ELR (cell line): ENCODE measurements at regions not wholly inside any gene's neighbourhood (a gene's known extent, or its start where the extent isn't known, plus 50 kb on each side); places are given as distances from the start of the nearest gene placed in this dataset.
"Not testable (repeated sequence)": the region's sequence is repeated elsewhere in the genome, so short reads cannot be mapped to it uniquely, and the experiment has no call there.

Experiments used
- DNase-seq: peaks from one replicate; pipeline ENCODE4 v3.0.0-alpha.2; 2015; ENCODE audit warnings: low read depth

DNA sequence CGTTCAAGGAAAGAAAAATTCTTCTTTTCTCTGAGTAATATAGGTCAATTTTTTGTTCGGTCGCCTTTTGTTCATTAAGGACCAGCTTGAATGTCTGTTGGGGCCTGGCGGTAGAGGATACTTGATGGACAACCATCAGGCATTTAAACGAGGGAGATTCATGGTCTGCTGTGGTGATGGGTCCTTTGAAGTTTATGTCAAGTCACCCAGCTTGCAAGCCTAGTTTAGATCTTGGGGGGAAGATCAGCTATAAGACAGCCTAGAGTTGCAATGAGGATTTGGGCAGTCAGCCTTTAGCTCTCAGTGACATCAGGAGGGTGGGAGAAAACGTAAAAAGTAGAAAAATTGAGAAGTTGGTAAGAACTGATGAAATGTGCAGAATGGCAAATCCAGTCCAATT is 80.2 kb upstream of the SPRY4 start:
- no peak for DNase-seq

DNA sequence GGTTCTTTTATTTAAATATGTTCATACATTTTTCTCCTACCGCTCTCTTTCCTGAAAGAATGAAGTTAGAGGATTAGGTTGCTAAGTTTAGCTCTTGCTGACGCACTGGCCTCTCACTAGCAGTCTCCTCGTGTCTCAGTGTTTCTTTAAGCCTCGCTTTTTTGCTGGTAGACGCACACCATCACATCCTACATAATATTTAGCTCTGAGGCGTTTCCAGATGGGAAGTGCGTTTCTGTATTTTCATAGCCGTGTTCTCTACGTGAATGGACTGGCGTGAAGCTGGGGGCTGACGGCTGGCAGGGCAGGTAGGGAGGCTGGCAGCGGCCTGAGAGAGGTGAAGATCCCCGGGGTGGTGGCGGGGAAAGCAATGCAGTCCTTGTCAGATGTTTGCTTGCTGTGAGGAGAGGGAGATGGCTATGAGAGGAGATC is 79.2 kb upstream of the SPRY4 start:
- no peak for DNase-seq

DNA sequence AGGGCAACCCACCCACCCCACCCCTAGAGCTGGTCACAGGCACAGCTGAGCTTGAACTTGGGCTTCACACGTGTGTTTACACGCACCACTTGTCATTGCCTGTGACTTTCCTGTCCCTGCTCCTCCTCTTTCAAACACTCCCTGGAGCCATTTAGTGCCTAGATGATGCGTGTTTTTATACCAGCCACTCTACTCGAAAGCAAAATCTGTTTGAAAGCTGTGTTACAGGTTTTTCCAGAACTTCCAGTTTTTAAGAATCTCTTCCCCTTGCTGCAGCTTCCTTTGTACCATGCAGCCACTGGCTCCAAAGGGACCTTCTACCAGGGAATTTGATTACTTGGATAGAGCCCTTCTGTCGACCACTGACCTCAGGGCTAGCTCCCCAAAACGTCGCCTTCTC is 78.8 kb upstream of the SPRY4 start:
- DNase-seq, result no peak

DNA sequence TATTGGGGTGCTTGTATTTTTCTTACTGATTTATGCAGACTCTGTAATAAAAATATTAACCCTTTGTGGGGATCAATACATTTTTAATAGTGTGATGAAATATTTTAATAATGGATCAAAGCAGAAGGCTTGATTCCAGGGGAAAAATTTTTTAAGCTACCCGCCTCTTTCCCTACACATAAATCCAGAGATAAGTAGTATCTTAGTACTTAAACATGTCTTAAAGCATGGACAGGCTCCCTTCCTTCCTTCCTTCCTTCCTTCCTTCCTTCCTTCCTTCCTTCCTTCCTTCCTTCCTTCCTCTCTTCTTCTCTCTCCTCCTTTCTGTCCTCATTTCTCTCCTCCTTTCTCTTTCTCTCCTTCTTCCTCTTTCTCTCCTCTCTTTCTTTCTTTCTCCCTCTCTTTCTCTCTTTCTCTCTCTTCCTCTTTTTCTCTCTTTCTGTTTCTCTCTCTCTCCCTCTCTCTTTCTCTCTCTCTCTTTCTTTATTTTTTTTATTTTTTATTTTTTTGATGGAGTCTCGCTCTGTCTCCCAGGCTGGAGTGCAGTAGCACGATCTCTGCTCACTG is 78.0 kb upstream of the SPRY4 start:
- no peak for DNase-seq

DNA sequence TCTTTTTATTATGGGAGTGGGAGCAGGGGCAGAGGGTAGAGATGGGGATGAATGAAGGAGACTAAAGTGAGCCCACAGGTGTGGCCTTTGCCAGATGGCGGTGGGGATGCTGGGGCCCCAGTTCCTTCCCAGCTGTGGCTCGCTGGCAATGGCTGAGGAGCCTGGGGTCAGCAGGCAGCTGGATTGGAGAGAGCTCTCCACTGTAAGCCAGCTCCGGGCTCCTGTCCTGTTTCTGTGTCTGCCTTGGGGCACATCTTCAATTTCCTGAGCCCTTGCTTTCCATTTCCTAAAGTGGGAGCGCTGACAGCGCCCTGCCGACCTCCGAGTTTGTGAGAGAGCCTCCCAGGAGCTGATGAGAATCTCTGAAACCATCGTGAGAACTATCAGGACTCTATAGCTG is 75.6 kb upstream of the SPRY4 start:
- no peak for DNase-seq

DNA sequence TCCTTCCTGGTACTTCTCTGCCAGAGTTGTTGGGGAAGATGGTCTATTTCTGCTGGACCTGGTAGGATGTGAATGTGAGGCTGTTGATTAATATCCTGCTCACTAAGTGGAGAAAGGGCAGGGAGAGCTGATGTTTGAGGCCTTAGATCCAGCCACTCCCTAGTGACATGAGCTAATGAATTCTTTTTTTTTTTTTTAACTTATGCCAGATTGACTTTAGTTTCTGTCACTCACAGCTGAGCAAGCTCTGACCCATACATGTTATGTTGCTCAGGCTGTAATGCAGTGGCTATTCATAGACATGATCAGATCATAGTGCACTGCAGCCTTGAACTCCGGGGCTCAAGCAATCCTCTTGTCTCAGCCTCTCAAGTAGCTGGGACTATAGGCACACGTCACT is 75.1 kb upstream of the SPRY4 start:
- DNase-seq, result no peak

DNA sequence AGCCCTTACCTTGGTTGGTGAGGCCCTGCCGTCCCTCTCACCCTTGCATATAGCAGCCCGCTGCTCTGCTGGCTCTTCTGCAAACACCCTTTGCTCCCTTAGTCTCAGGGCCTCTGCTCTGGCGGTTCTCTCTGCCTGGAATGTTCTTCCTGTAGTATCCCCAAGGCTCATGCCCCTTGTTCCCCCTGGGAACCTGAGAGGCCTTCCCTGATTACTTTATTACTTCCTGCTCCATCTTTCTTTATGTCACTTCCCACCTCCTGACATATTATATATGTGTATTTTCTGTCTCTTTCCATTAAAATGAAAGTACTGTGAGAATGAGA is 73.9 kb upstream of the SPRY4 start:
- no peak for DNase-seq

DNA sequence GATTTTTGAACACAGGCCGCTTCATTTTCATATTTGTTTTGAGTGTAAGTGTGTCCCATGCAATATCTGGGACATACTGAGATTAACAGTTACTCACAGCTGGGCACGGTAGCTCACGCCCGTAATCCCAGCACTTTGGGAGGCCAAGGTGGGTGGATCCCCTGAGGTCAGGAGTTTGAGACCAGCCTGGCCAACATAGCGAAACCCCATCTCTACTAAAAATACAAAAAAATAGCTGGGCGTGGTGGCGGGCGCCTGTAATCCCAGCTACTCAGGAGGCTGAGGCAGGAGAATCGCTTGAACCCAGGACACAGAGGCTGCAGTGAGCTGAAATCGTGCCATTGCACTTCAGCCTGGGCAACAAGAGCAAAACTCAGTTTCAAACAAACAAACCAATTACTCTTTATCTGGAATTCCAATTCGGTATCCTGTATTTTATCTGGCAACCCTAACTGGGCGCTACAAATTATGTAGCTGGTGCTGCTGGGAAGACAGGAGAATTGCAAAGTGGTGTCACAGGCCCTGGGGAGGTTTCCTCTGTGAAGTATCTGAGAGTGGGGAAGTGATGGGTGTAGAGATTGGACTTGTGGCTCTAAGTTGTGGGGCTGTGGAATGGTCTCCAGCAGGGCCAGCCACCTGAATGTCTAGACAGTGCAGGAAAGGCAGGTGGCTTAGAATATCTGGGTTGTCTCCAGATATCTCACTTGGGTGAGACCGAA is 73.3 kb upstream of the SPRY4 start:
- DNase-seq, result not testable (repeated sequence)

DNA sequence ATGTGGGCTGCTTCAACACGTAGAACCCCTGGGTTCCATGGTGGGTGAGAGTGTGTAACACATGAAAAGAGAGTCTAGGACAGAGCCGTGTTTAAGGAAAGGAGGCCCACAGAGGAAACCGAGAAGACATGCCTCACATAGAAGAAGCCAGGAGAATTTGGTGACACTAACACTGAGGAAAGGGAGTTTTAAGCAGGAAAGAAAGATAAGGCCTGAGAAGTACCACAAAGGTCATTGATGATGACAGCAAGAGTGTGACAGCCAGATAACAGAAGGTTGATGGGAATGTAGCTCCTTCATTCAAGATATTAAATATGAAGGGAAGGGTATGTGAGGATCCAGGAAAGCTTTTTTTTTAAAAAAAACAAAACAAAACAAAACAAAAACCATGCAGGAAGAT is 72.4 kb upstream of the SPRY4 start:
- DNase-seq, result no peak

DNA sequence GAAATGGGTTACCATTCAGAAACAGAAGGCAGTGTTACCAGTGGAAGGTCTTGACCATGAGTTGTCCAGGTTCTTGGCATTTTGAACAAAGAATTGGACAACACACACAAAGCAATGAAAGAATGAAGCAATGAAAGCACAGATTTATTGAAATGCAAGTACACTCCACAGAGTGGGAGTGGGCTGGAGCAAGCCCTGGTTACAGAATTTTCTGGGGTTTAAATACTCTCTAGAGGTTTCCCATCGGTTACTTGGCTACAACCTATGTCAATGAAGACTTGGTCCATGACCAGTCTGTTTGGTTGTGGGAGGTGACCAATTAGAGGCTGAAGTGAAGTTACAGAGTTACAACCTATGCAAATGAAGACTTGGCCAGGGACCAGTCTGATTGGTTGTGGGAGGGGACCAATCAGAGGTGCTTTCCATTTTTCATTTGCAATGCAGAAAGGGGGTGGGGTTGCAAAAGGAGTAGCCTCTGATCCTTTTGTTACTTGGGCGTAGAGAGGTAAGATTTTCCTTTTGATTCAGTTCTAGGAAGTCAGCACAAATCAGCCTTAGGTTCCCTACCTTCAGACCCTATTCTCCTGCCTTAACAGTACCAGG is 71.7 kb upstream of the SPRY4 start:
- DNase-seq, result no peak

DNA sequence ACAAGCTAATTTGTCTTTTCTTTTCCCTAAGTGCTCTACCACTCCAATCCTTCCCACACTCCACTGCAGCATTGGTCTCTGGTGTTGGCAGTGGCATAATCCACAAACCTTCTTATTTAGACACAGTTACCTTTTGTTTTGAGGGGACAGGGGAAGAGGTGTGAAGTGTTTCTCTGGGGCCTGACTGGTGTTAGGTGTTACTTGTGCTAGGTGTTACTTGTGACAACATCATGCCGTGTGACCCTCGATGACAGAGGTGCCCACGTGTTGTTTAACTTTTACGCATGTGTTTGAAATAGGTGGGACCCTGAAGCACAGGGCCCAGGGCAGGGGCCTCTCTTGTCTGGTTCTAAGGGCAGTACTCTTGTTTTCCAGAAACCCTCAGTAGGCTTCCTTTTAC is 70.5 kb upstream of the SPRY4 start:
- no peak for DNase-seq

DNA sequence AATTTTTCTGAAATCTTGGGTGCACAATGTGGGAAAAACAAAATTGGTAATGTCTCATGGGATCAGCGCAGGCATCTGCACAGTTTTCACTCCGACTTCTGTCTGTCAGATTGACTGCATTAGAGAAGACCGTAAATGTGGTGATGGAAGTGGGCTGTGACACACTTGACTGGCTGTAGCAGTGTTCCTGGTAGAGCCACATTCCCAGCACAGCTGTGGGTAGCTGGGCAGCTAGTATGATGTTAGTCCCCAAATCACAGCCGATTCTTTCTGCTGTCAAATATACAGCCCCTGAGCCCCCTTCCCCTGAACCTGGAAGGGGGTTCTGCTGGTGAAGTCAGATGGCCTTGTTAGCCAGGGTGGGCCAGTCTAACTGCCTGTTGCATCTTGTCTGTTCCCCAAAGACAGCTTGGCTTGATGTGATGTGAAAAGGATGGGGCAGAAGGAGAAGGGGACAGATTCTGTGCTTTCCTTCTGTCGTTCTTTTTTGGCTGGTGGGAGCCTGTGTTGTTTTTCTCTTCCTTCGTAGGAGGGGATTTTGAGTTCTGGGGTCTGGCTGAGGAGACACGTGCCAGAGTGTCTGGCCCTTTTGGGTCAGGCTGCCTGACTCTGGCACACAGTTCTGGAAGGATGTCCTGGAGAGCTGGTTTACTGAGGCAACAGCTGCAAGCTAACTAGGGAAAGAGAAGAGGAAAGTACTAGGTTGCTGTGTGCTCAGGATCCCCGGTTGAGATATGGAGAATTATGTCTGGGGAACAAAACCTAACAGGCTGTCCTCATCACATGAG is 66.4 kb upstream of the SPRY4 start:
- DNase-seq, result no peak

DNA sequence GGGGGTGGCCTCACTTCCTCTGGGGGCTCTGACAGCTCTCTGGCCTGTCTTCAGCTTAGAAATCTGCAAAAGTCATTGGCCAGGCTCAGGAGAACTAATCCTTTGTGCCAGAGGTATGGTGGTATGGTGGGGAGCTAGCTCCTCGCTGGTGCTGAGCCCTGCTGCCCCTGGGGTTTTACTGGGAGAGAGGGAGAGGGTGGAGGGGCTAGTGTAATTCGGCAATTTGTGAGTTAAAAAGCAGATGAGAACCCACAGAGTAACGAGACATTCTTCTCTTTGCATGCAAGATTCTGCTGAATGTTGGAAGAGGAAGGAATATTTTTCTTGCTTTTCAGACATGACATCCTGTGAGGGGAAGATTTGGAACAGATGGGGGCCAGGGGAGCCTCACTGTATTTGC is 65.5 kb upstream of the SPRY4 start:
- DNase-seq, result no peak

DNA sequence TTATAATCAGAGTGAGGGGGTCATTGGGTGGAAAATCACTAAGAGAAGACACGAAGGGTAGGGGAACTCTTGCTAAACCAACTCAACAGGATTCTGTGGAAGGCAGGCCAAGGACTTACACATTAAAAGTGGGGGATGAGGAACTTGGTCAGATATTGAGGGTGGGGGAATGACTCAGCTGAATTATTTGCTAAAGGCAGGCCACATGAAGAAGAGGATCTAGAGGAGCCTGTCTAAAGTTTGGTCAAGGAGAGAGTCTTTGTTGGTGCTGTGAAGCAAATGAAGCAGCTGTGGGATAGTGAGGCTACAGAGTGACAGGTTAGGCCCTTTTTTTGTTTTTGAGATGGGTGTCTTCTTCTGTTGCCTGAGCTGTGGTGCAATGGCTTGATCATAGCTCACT is 63.9 kb upstream of the SPRY4 start:
- DNase-seq, result no peak

DNA sequence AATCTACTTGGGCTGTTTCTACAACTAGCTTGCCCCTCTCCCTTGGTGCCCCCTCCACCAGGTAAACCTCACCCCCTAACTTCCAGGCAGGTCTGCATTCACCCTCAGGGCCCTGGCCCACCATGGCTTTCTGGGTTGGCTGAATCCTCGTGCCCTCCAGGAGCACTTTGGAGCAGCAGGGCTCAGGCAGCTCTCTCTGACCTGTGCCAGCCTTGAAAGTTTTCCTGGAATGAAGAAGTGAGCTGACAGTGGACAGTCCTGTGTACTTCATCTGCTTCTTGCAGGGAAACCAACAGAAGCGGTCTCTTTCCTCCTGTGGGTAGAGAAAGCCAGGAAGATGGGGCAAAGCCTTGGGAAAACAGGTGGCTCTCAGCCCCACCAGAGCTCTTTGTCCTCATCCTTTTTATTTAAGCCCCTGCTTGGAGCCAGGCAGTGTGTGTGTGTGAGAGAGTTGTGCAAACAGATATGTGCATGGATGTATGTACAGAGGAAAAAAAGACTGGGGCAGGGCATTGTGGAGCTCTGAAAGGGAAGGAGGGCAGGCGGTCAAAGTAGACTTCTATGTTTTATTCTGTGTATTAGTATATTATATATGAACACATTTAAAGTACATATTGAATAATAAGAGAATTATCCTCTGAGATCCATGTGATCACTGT is 62.3 kb upstream of the SPRY4 start:
- no peak for DNase-seq

DNA sequence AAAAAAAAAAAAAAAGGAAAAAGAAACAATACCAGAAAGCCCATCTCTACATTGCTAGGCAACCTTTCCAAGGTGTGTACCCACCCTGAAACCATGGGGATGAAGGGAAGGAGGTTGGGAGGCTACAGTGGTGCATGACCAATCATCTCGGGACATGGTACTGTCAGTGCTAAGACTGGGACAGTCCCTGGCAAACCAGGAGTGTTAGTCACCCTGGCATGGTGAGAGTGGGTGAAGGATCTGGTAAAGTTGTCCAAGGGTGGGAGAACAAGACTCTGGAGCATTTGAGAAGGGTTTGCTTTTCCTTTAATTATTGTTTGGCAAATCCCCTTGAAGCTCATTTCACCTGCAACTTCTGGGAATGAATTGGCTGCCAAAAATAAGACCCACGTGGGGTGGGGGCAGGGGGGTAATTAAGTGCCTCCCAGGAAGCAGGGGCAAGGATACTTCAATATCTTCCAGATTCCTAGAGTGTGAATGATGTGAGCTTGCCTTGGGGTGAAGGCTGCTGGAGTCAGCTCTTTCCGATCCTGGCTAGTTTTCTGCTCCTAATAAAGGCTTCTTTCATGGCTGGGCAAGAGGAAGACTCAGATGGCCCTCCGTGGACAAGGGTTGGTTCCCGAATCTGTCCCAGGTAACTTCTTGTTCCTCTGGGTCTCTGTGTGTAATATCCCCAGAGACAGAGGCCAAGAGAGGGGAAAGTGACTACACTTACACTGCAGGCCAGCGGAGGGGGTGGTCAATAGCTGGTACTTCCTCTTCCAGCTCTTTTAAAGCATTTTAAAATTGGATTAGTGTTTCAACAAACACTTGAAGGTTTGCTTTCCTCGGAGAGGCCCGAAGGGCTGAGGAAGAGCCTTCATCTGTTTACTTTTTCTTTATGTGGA is 61.6 kb upstream of the SPRY4 start:
- peak; percentile 37 for DNase-seq

DNA sequence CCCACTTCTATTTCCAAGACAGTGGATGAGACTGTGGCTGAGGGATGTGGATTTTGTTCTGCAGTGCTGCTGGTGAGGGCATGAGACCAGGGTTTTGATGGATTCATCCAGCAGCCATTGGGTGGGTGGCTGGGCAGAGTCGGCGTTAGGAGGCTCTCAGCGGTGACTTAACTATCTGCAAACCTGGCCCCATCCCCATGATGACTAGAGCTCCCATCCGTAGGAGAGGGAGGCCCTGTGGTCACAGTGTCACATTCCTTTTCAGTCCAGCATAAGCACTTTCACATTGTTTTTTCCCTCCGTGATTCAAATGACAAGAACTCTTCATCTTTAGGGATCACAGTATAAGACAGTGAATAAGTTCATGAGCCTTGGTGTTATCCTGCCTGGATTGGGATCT is 60.4 kb upstream of the SPRY4 start:
- DNase-seq, result peak; percentile 85

DNA sequence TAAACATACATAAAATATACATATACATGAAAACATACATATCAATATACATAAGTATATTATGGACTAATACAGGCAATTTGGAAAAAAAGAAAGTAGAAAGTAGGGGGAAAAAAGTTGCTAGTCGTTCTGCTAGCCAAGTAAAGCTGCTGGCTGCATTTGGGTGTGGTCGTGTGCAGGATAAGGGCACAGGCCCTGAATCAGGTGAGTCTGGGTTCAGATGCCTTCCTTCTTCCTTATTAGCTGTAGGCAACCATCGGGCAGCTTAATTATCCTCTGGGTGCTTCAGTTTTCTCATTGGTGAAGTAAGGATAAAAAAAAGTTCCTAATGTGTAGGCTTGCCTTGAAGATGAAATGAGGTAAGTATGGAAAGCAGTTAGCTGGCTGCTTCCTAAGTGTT is 59.2 kb upstream of the SPRY4 start:
- no peak for DNase-seq

DNA sequence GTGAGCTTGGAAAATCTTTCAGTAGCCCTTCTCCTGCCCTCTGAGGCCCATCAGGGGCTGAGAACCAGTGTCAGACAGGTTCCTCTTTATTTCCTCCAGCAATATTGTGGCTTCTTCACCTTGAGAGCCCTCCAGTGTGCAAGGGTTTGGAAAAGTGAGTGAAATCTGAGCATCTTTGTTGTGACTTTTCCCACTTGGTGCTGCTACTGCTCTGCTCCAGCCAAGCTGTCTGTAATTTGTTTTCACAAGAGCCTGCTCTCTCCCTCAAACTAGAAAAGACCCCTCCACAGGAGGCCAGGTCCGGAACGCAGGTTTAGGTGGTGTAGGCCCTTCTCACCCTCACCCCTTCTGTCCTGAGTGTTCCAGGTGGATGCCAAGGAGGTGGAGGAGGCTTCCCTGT is 57.4 kb upstream of the SPRY4 start:
- no peak for DNase-seq

DNA sequence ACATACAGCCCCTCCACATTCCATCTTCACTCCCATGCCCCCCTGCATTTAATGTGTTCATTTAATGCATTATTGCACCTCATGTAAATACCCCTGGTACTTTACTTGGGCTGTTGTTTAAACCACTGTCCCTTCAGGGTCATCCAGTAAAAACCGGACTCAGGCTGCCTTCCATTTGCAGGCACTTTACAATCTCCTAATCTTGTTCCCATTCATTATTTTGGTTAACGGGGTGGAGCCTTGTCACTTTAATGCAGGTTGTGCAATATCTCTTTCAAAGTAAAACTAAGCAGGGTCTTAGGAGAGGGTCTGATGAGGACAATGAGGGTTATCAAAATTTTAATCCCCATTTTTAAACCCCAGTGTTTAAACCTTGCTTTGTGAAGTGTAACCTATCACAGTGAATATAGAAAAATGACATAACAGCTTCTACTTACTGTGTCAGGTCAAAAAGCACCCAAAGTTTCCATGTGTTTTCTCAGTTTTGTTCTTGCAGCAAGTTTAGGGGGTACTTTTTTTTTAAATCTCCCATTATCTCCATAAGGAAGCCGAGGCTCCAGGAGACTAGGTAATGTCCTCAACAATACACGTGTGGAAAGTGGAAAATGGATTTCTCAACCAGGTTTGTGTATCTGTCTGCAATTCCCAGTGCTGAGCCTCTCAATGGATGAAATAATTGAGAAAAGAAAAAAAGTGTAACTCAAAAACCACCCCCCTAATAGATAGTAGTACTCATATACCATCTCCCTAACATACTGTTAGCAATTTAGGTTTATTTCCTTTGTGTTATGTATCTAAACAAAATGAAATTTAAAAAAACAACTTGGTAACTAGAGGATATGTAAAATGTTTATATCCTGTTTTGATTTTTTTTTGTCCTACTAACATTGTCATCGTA is 54.2 kb upstream of the SPRY4 start:
- DNase-seq, result no peak
